Caco-2 (cell line): ENCODE measurements at regions not wholly inside any gene's neighbourhood (a gene's known extent, or its start where the extent isn't known, plus 50 kb on each side); places are given as distances from the start of the nearest gene placed in this dataset.

ENCODE experiments used
- BruUV-seq: library from RNA; stranded (reverse); fragments of 400-500 nt; replicated peaks from 2 replicates; lab custom pipeline; 2021; lab: Mats Ljungman, UMichigan
- CTCF ChIA-PET: fragments of 300-600 bp; sonication (Branson Sonifier 250); formaldehyde crosslinking; loops from one replicate; lab custom pipeline; 2022; ENCODE audit warnings: antibody characterized with exemption; lab: Charles Lee
- POLR2A ChIA-PET: fragments of 300-600 bp; sonication (Branson Sonifier 250); formaldehyde crosslinking; loops from one replicate; lab custom pipeline; 2022; ENCODE audit warnings: antibody characterized with exemption; lab: Charles Lee
- DNase-seq, 2 experiments: peaks; one replicate each; pipeline versions ENCODE4 v3.0.0 to v3.0.0-alpha.2; 2020 to 2022
- H3K27me3 ChIP-seq: replicated peaks from 2 replicates; pipeline ENCODE4 v1.6.0; 2011; ENCODE audit warnings: low read length; ENCODE audit not compliant: control insufficient read depth, insufficient read depth
- H3K36me3 ChIP-seq: 2 replicates; pipeline ENCODE4 v1.5.1; 2011; ENCODE audit warnings: low read length; ENCODE audit not compliant: control insufficient read depth, insufficient read depth
- H3K4me1 ChIP-seq: fragments of 250-450 bp; sonication (Bioruptor Pico); 2 replicates; pipeline ENCODE4 v1.5.1; 2020; ENCODE audit warnings: mild to moderate bottlenecking
- H3K4me3 ChIP-seq: 2 replicates; pipeline ENCODE4 v1.5.1; 2011; ENCODE audit warnings: low read depth, mild to moderate bottlenecking, control low read depth, low read length
- H3K9me3 ChIP-seq: fragments of 250-450 bp; sonication (Bioruptor Pico); 2 replicates; pipeline ENCODE4 v1.5.1; 2020; ENCODE audit warnings: mild to moderate bottlenecking, moderate library complexity
- H3K27ac Mint-ChIP-seq: one replicate; pipeline ENCODE4 v1.8.0; 2022; ENCODE audit warnings: mixed read lengths; ENCODE audit not compliant: unreplicated experiment
- H3K27me3 Mint-ChIP-seq: one replicate; pipeline ENCODE4 v1.8.0; 2022; ENCODE audit warnings: mixed read lengths; ENCODE audit not compliant: insufficient read depth, unreplicated experiment
- H3K36me3 Mint-ChIP-seq: one replicate; pipeline ENCODE4 v1.8.0; 2022; ENCODE audit warnings: mild to moderate bottlenecking, mixed read lengths; ENCODE audit not compliant: insufficient read depth, unreplicated experiment
- H3K4me1 Mint-ChIP-seq: one replicate; pipeline ENCODE4 v1.8.0; 2022; ENCODE audit warnings: low read depth, mixed read lengths; ENCODE audit not compliant: unreplicated experiment
- H3K4me3 Mint-ChIP-seq: one replicate; pipeline ENCODE4 v1.8.0; 2022; ENCODE audit warnings: mild to moderate bottlenecking, moderate library complexity, mixed read lengths; ENCODE audit not compliant: unreplicated experiment
- H3K9me3 Mint-ChIP-seq: one replicate; pipeline ENCODE4 v1.8.0; 2022; ENCODE audit warnings: mixed read lengths; ENCODE audit not compliant: unreplicated experiment
- CTCF ChIP-seq, 2 experiments: fragments of 200-600 bp in 1 of 2; IDR thresholded peaks; 1 replicate in 1 of 2; 2 replicates in 1 of 2; pipeline versions ENCODE4 v1.5.1 to v1.8.0; 2011 to 2022; ENCODE audit warnings: antibody characterized with exemption in 1 of 2, control low read depth in 1 of 2, inconsistent platforms in 1 of 2, low read depth in 1 of 2, low read length in 1 of 2, mild to moderate bottlenecking in 1 of 2, moderate library complexity in 1 of 2; ENCODE audit not compliant: insufficient read depth in 1 of 2, severe bottlenecking in 1 of 2, unreplicated experiment in 1 of 2
- intact Hi-C: fragments of 100-400 bp; cut with micrococcal nuclease; formaldehyde crosslinking; loops from one replicate; pipeline ENCODE4 v1.10.0; 2022; ENCODE audit not compliant: unreplicated experiment

GRCh38 chr5:107217721-107218130, 453.0 kb downstream of the EFNA5 start:
- Mint-ChIP-seq H3K4me1 (no peaks in the 10 kb centered on the region), H3K9me3 (no peaks in the 10 kb centered on the region), H3K27me3 (no peaks in the 10 kb centered on the region), H3K36me3 (no peaks in the 10 kb centered on the region), H3K4me3 (no peak overlapping the region), H3K27ac (no peak overlapping the region)
- POLR2A ChIA-PET = no interaction called here
- no peak for TF ChIP-seq CTCF (IDR thresholded peaks at IDR 0.05; ENCODE audit: insufficient read depth in 1 of 2, low read depth in 1 of 2, low read length in 1 of 2, severe bottlenecking in 1 of 2, unreplicated experiment in 1 of 2)
- CTCF ChIA-PET = no interaction called here
- no peaks in the 10 kb centered on the region for H3K9me3 ChIP-seq
- H3K4me3 ChIP-seq = no peak overlapping the region
- H3K36me3 ChIP-seq = no peaks in the 10 kb centered on the region
- no TSS peak for BruUV-seq
- intact Hi-C loops = no loop called here
- H3K4me1 ChIP-seq = no peaks in the 10 kb centered on the region
- H3K27me3 ChIP-seq = no peaks in the 10 kb centered on the region
- no peak for DNase-seq

GRCh38 chr5:107216587-107216986, 454.1 kb downstream of the EFNA5 start:
- H3K27me3 ChIP-seq = no peaks in the 10 kb centered on the region
- ChIA-PET CTCF (no interaction called here), POLR2A (no interaction called here)
- no peaks in the 10 kb centered on the region for H3K36me3 ChIP-seq
- Mint-ChIP-seq H3K4me3 (no peak overlapping the region), H3K4me1 (no peaks in the 10 kb centered on the region), H3K27ac (no peak overlapping the region), H3K9me3 (no peaks in the 10 kb centered on the region), H3K27me3 (no peaks in the 10 kb centered on the region), H3K36me3 (no peaks in the 10 kb centered on the region)
- no peak for TF ChIP-seq CTCF (IDR thresholded peaks at IDR 0.05; ENCODE audit: insufficient read depth in 1 of 2, low read depth in 1 of 2, low read length in 1 of 2, severe bottlenecking in 1 of 2, unreplicated experiment in 1 of 2)
- no peaks in the 10 kb centered on the region for H3K4me1 ChIP-seq
- no peak for DNase-seq
- no peak overlapping the region for H3K4me3 ChIP-seq
- intact Hi-C loops = no loop called here
- BruUV-seq = no TSS peak
- no peaks in the 10 kb centered on the region for H3K9me3 ChIP-seq

- H3K27ac Mint-ChIP-seq = no peak overlapping the region
Measured at GRCh38 chr5:107215611-107216010, 455.1 kb downstream of the EFNA5 start.

More at GRCh38 chr5:107215611-107216010, 455.1 kb downstream of the EFNA5 start:
- no peak overlapping the region for H3K4me3 ChIP-seq
- no TSS peak for BruUV-seq
- no peak overlapping the region for H3K4me3 Mint-ChIP-seq
- ChIA-PET POLR2A (no interaction called here), CTCF (no interaction called here)
- no peak for DNase-seq
- no peaks in the 10 kb centered on the region for H3K9me3 Mint-ChIP-seq
- TF ChIP-seq CTCF (IDR thresholded peaks at IDR 0.05; ENCODE audit: insufficient read depth in 1 of 2, low read depth in 1 of 2, low read length in 1 of 2, severe bottlenecking in 1 of 2, unreplicated experiment in 1 of 2) = no peak
- H3K27me3 Mint-ChIP-seq = no peaks in the 10 kb centered on the region
- H3K9me3 ChIP-seq = no peaks in the 10 kb centered on the region
- no peaks in the 10 kb centered on the region for H3K36me3 ChIP-seq
- H3K4me1 ChIP-seq = no peaks in the 10 kb centered on the region
- H3K27me3 ChIP-seq = no peaks in the 10 kb centered on the region
- intact Hi-C loops = no loop called here
- H3K4me1 Mint-ChIP-seq = no peaks in the 10 kb centered on the region
- no peaks in the 10 kb centered on the region for H3K36me3 Mint-ChIP-seq
